Gastroesophageal sphincter (tissue), 4 donors: ENCODE measurements at regions not wholly inside any gene's neighbourhood (a gene's known extent, or its start where the extent isn't known, plus 50 kb on each side); places are given as distances from the start of the nearest gene placed in this dataset.

Experiments used
- ATAC-seq: fragments of 150-250 bp; one replicate; pipeline ENCODE4 v1.9.1; 2016; ENCODE audit warnings: mild to moderate bottlenecking, moderate library complexity
- H3K27ac ChIP-seq, 4 donors: fragments of 200-600 bp; sonication (generic) in 3 of 4; 1 replicate in 3 of 4; 2 replicates in 1 of 4; pipeline ENCODE4 v1.5.1; 2016 to 2019
- H3K27me3 ChIP-seq: fragments of 200-600 bp; sonication (generic); one replicate; pipeline ENCODE4 v1.5.1; 2019
- H3K36me3 ChIP-seq, 2 donors: fragments of 200-600 bp; sonication (generic); one replicate each; pipeline ENCODE4 v1.5.1; 2019; ENCODE audit warnings: control low read depth in 1 of 2
- H3K4me1 ChIP-seq, 3 donors: fragments of 200-600 bp; sonication (generic); 1 replicate in 2 of 3; 2 replicates in 1 of 3; pipeline ENCODE4 v1.5.1; 2016 to 2019; ENCODE audit warnings: control low read depth in 2 of 3
- H3K4me3 ChIP-seq, 2 donors: fragments of 200-600 bp; sonication (generic); one replicate each; pipeline ENCODE4 v1.5.1; 2019; ENCODE audit warnings: mild to moderate bottlenecking in 1 of 2, moderate library complexity in 1 of 2
- H3K9me3 ChIP-seq, 3 donors: fragments of 200-600 bp; sonication (generic); one replicate each; pipeline ENCODE4 v1.5.1; 2017 to 2019; ENCODE audit warnings: control low read depth in 2 of 3
- EP300 ChIP-seq: sonication (generic); formaldehyde crosslinking; IDR thresholded peaks from one replicate; pipeline ENCODE4 v1.6.1; 2017; ENCODE audit warnings: antibody characterized with exemption, mild to moderate bottlenecking
- POLR2A ChIP-seq, 2 donors: fragments of 450-650 bp; IDR thresholded peaks; one replicate each; pipeline ENCODE4 v1.6.1; 2017; ENCODE audit warnings: antibody characterized with exemption in 2 of 2, mild to moderate bottlenecking in 2 of 2, moderate library complexity in 1 of 2
- POLR2AphosphoS5 ChIP-seq: sonication (generic); formaldehyde crosslinking; IDR thresholded peaks from one replicate; pipeline ENCODE4 v1.6.1; 2017; ENCODE audit warnings: antibody characterized with exemption
- WGBS, 2 donors: methylation state at CpG; one replicate each; pipeline ENCODE4 v1.1.5; 2018; ENCODE audit warnings: low coverage in 1 of 2; 5-methylcytosine and 5-hydroxymethylcytosine counted together
- TF ChIP-seq, protein P1 (sequence below), 4 experiments: fragments of 200-600 bp in 2 of 4; fragments of 450-650 bp in 2 of 4; sonication (generic) in 1 of 4; IDR thresholded peaks; one replicate each; pipeline ENCODE4 v1.5.1; 2017 to 2019; ENCODE audit warnings: antibody characterized with exemption in 4 of 4, mild to moderate bottlenecking in 2 of 4, moderate library complexity in 2 of 4

GRCh38 chr16:86854058-86854621, 275.8 kb downstream of the FOXL1 start:
- Histone ChIP-seq H3K27ac (no peak overlapping the region), H3K27me3 (peaks cover 12% of the 10 kb centered on the region), H3K4me3 (no peak overlapping the region), H3K36me3 (no peaks in the 10 kb centered on the region), H3K9me3 (no peaks in the 10 kb centered on the region), H3K4me1 (no peaks in the 10 kb centered on the region)
- TF ChIP-seq, protein P1, sequence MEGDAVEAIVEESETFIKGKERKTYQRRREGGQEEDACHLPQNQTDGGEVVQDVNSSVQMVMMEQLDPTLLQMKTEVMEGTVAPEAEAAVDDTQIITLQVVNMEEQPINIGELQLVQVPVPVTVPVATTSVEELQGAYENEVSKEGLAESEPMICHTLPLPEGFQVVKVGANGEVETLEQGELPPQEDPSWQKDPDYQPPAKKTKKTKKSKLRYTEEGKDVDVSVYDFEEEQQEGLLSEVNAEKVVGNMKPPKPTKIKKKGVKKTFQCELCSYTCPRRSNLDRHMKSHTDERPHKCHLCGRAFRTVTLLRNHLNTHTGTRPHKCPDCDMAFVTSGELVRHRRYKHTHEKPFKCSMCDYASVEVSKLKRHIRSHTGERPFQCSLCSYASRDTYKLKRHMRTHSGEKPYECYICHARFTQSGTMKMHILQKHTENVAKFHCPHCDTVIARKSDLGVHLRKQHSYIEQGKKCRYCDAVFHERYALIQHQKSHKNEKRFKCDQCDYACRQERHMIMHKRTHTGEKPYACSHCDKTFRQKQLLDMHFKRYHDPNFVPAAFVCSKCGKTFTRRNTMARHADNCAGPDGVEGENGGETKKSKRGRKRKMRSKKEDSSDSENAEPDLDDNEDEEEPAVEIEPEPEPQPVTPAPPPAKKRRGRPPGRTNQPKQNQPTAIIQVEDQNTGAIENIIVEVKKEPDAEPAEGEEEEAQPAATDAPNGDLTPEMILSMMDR (IDR thresholded peaks at IDR 0.05): no peak
- TF ChIP-seq EP300 (no peak), POLR2AphosphoS5 (no peak), POLR2A (IDR thresholded peaks at IDR 0.05) (no peak)
- peak; percentile 60 for ATAC-seq
- 38 to 51% methylated on average over 2 to 11 of the region's 11 CpGs for WGBS, 2 donors

GRCh38 chr16:86854626-86855294, 276.4 kb downstream of the FOXL1 start:
- no peaks in the 10 kb centered on the region for H3K4me1 ChIP-seq
- no peaks in the 10 kb centered on the region for H3K9me3 ChIP-seq
- 46 to 59% methylated on average over 5 to 7 of the region's 7 CpGs for WGBS, 2 donors
- H3K36me3 ChIP-seq: no peaks in the 10 kb centered on the region
- TF ChIP-seq, protein P1 (IDR thresholded peaks at IDR 0.05): no peak
- no peak for TF ChIP-seq POLR2AphosphoS5
- no peak for TF ChIP-seq EP300
- no peak for TF ChIP-seq POLR2A (IDR thresholded peaks at IDR 0.05)
- no peak overlapping the region for H3K4me3 ChIP-seq
- no peak for ATAC-seq
- peaks cover 13% of the 10 kb centered on the region for H3K27me3 ChIP-seq
- H3K27ac ChIP-seq: no peak overlapping the region

DNA sequence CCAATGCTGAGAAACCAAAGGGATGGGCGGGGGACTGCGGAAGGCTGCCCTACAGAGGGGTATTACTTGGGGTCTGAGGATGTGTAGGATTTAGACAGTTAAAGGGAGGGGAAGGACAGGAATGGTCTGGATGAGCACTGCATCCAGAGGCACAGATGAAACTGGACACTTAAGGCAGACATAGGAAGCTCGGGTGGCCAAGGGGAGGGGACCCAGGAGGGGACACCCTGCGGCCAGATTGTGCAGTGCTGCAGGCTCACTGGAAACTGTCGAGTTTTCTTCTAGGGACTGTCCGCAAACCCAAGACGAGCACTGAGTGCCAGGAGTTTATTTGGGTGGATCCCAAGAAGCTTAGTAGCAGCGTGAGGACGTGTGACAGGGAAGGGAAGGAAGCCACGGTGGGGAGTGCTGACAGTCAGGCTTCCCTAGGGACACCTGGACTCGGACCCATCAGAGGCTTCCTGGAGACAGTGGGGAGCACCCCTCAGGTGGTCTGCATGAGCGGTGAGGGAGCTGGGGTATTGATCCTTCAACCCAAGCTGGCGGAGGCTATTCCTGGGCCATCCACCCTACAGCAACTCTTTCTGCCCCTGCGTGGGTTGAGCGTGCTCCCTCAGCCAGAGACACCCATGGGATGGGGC, 278.7 kb downstream of the FOXL1 start:
- H3K27me3 ChIP-seq: peaks cover 13% of the 10 kb centered on the region
- TF ChIP-seq POLR2AphosphoS5 (no peak), EP300 (no peak), POLR2A (IDR thresholded peaks at IDR 0.05) (no peak)
- TF ChIP-seq, protein P1 (IDR thresholded peaks at IDR 0.05): no peak
- ATAC-seq: no peak
- no peak overlapping the region for H3K27ac ChIP-seq
- H3K36me3 ChIP-seq: no peaks in the 10 kb centered on the region
- peaks cover 0 to under 1% (median 0%) of the 10 kb centered on the region in 3 donors for H3K4me1 ChIP-seq
- no peak overlapping the region for H3K4me3 ChIP-seq
- 57 to 72% methylated on average over 3 to 10 of the region's 15 CpGs for WGBS, 2 donors
- H3K9me3 ChIP-seq: no peaks in the 10 kb centered on the region

DNA sequence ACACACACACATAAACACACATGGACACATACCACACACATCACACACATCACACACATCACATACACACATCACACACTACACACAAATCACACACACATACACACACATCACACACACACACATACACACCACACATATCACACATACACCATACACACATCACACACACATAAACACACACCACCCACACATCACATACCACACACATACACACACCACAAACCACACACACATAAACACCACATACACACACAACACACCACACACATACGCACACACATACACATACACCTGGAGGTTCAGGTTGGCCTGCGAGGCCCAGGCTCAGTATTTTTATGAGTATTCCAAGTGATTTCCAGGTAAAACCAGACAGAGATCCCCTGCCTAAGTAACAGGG, 279.5 kb downstream of the FOXL1 start:
- WGBS, 2 donors: 67 to 100% methylated on average over 1 to 2 of the region's 2 CpGs
- Histone ChIP-seq H3K4me3 (no peak overlapping the region), H3K9me3 (no peaks in the 10 kb centered on the region), H3K27ac (no peak overlapping the region), H3K4me1 (peaks cover 0 to 7% (median 0%) of the 10 kb centered on the region in 3 donors), H3K27me3 (peaks cover 13% of the 10 kb centered on the region), H3K36me3 (no peaks in the 10 kb centered on the region)
- no peak for ATAC-seq
- no peak for TF ChIP-seq POLR2A (IDR thresholded peaks at IDR 0.05)
- TF ChIP-seq, protein P1 (IDR thresholded peaks at IDR 0.05): no peak
- TF ChIP-seq EP300: no peak
- TF ChIP-seq POLR2AphosphoS5: no peak
